ENCODE measurements at regions not wholly inside any gene's neighbourhood (a gene's known extent, or its start where the extent isn't known, plus 50 kb on each side); places are given as distances from the start of the nearest gene placed in this dataset.
"Not testable (repeated sequence)": the region's sequence is repeated elsewhere in the genome, so short reads cannot be mapped to it uniquely, and the experiment has no call there.

- Histone ChIP-seq H3K4me1 (ENCODE audit: insufficient read depth, low read length) (no peaks in the 10 kb centered on the region), H3K4me3 (ENCODE audit: low read length) (no peak overlapping the region), H3K27me3 (ENCODE audit: insufficient read depth, low read length) (no peaks in the 10 kb centered on the region), H3K9me3 (ENCODE audit: low read depth, low read length) (no peaks in the 10 kb centered on the region)
These were observed 326.9 kb upstream of the NAALADL2 start for GRCh38 chr3:174532216-174532615.

- Histone ChIP-seq H3K4me3 (ENCODE audit: low read length) (no peak overlapping the region), H3K9me3 (ENCODE audit: low read depth, low read length) (no peaks in the 10 kb centered on the region), H3K27me3 (ENCODE audit: insufficient read depth, low read length) (no peaks in the 10 kb centered on the region), H3K4me1 (ENCODE audit: insufficient read depth, low read length) (no peaks in the 10 kb centered on the region)
These were observed 326.4 kb upstream of the NAALADL2 start for GRCh38 chr3:174532776-174533175.

GRCh38 chr3:174533286-174533685, 325.8 kb upstream of the NAALADL2 start:
- no peaks in the 10 kb centered on the region for H3K9me3 ChIP-seq (ENCODE audit: low read depth, low read length)
- no peak overlapping the region for H3K4me3 ChIP-seq (ENCODE audit: low read length)
- no peaks in the 10 kb centered on the region for H3K27me3 ChIP-seq (ENCODE audit: insufficient read depth, low read length)
- no peaks in the 10 kb centered on the region for H3K4me1 ChIP-seq (ENCODE audit: insufficient read depth, low read length)

- H3K4me3 ChIP-seq (ENCODE audit: low read length) = no peak overlapping the region
- no peaks in the 10 kb centered on the region for H3K4me1 ChIP-seq (ENCODE audit: insufficient read depth, low read length)
- H3K9me3 ChIP-seq (ENCODE audit: low read depth, low read length) = no peaks in the 10 kb centered on the region
- H3K27me3 ChIP-seq (ENCODE audit: insufficient read depth, low read length) = no peaks in the 10 kb centered on the region
These were observed 322.8 kb upstream of the NAALADL2 start for GRCh38 chr3:174536319-174536718.

GRCh38 chr3:174538151-174538550, 321.0 kb upstream of the NAALADL2 start:
- Histone ChIP-seq H3K27me3 (ENCODE audit: insufficient read depth, low read length) (no peaks in the 10 kb centered on the region), H3K4me3 (ENCODE audit: low read length) (no peak overlapping the region), H3K4me1 (ENCODE audit: insufficient read depth, low read length) (no peaks in the 10 kb centered on the region), H3K9me3 (ENCODE audit: low read depth, low read length) (no peaks in the 10 kb centered on the region)

- H3K4me1 ChIP-seq (ENCODE audit: insufficient read depth, low read length) = no peaks in the 10 kb centered on the region
- H3K9me3 ChIP-seq (ENCODE audit: low read depth, low read length) = no peaks in the 10 kb centered on the region
- H3K4me3 ChIP-seq (ENCODE audit: low read length) = no peak overlapping the region
- no peaks in the 10 kb centered on the region for H3K27me3 ChIP-seq (ENCODE audit: insufficient read depth, low read length)
These were observed 318.8 kb upstream of the NAALADL2 start for GRCh38 chr3:174540116-174540908.

- H3K9me3 ChIP-seq (ENCODE audit: low read depth, low read length) = no peaks in the 10 kb centered on the region
- no peaks in the 10 kb centered on the region for H3K4me1 ChIP-seq (ENCODE audit: insufficient read depth, low read length)
- H3K27me3 ChIP-seq (ENCODE audit: insufficient read depth, low read length) = no peaks in the 10 kb centered on the region
- H3K4me3 ChIP-seq (ENCODE audit: low read length) = no peak overlapping the region
These were observed 317.3 kb upstream of the NAALADL2 start for GRCh38 chr3:174541708-174542315.

- Histone ChIP-seq H3K9me3 (ENCODE audit: low read depth, low read length) (no peaks in the 10 kb centered on the region), H3K4me3 (ENCODE audit: low read length) (no peak overlapping the region), H3K27me3 (ENCODE audit: insufficient read depth, low read length) (no peaks in the 10 kb centered on the region), H3K4me1 (ENCODE audit: insufficient read depth, low read length) (no peaks in the 10 kb centered on the region)
These were observed 311.2 kb upstream of the NAALADL2 start for GRCh38 chr3:174547801-174548435.

GRCh38 chr3:174548841-174549623, 310.1 kb upstream of the NAALADL2 start:
- Histone ChIP-seq H3K4me1 (ENCODE audit: insufficient read depth, low read length) (no peaks in the 10 kb centered on the region), H3K4me3 (ENCODE audit: low read length) (no peak overlapping the region), H3K27me3 (ENCODE audit: insufficient read depth, low read length) (no peaks in the 10 kb centered on the region), H3K9me3 (ENCODE audit: low read depth, low read length) (no peaks in the 10 kb centered on the region)

GRCh38 chr3:174581558-174581957, 277.6 kb upstream of the NAALADL2 start:
- Histone ChIP-seq H3K27me3 (ENCODE audit: insufficient read depth, low read length) (no peaks in the 10 kb centered on the region), H3K9me3 (ENCODE audit: low read depth, low read length) (no peaks in the 10 kb centered on the region), H3K4me3 (ENCODE audit: low read length) (no peak overlapping the region), H3K4me1 (ENCODE audit: insufficient read depth, low read length) (no peaks in the 10 kb centered on the region)

- Histone ChIP-seq H3K4me3 (ENCODE audit: low read length) (no peak overlapping the region), H3K4me1 (ENCODE audit: insufficient read depth, low read length) (no peaks in the 10 kb centered on the region), H3K9me3 (ENCODE audit: low read depth, low read length) (no peaks in the 10 kb centered on the region), H3K27me3 (ENCODE audit: insufficient read depth, low read length) (no peaks in the 10 kb centered on the region)
These were observed 275.7 kb upstream of the NAALADL2 start for GRCh38 chr3:174583396-174583795.

- H3K4me3 ChIP-seq (ENCODE audit: low read length); H3K9me3 ChIP-seq (ENCODE audit: low read depth, low read length); H3K4me1 ChIP-seq (ENCODE audit: insufficient read depth, low read length); H3K27me3 ChIP-seq (ENCODE audit: insufficient read depth, low read length): not testable (repeated sequence)
These were observed 272.0 kb upstream of the NAALADL2 start for GRCh38 chr3:174587137-174587536.

GRCh38 chr3:174596447-174596982, 262.6 kb upstream of the NAALADL2 start:
- no peaks in the 10 kb centered on the region for H3K27me3 ChIP-seq (ENCODE audit: insufficient read depth, low read length)
- peaks cover 4% of the 10 kb centered on the region for H3K9me3 ChIP-seq (ENCODE audit: low read depth, low read length)
- no peak overlapping the region for H3K4me3 ChIP-seq (ENCODE audit: low read length)
- H3K4me1 ChIP-seq (ENCODE audit: insufficient read depth, low read length) = no peaks in the 10 kb centered on the region

- peaks cover 4% of the 10 kb centered on the region for H3K9me3 ChIP-seq (ENCODE audit: low read depth, low read length)
- no peaks in the 10 kb centered on the region for H3K27me3 ChIP-seq (ENCODE audit: insufficient read depth, low read length)
- no peaks in the 10 kb centered on the region for H3K4me1 ChIP-seq (ENCODE audit: insufficient read depth, low read length)
- H3K4me3 ChIP-seq (ENCODE audit: low read length) = no peak overlapping the region
These were observed 260.2 kb upstream of the NAALADL2 start for GRCh38 chr3:174598885-174599439.
